ENCODE measurements at regions not wholly inside any gene's neighbourhood (a gene's known extent, or its start where the extent isn't known, plus 50 kb on each side); places are given as distances from the start of the nearest gene placed in this dataset.

- H3K9me3 ChIP-seq: no peaks in the 10 kb centered on the region
- no peak overlapping the region for H3K4me3 ChIP-seq
- no peak overlapping the region for H3K27ac ChIP-seq
- H3K4me1 ChIP-seq (ENCODE audit: control insufficient read depth in 1 of 2, low read depth in 2 of 2): no peaks in the 10 kb centered on the region
- TF ChIP-seq CTCF (IDR thresholded peaks at IDR 0.05): no peak
- H3K27me3 ChIP-seq (replicated peaks; ENCODE audit: insufficient read depth): no peaks in the 10 kb centered on the region
- no peak for DNase-seq (ENCODE audit: low spot score)
- no peak for ATAC-seq (ENCODE audit: insufficient number of reproducible peaks, low FRiP score, low read depth)
- no peaks in the 10 kb centered on the region for H3K36me3 ChIP-seq
These were observed 993.2 kb downstream of the BCL11B start for GRCh38 chr14:98278800-98279199.

GRCh38 chr14:98280436-98280835 lies 991.6 kb downstream of the BCL11B start:
- Histone ChIP-seq H3K27ac (no peak overlapping the region), H3K4me3 (no peak overlapping the region), H3K4me1 (ENCODE audit: control insufficient read depth in 1 of 2, low read depth in 2 of 2) (no peaks in the 10 kb centered on the region), H3K9me3 (no peaks in the 10 kb centered on the region), H3K27me3 (replicated peaks; ENCODE audit: insufficient read depth) (no peaks in the 10 kb centered on the region), H3K36me3 (no peaks in the 10 kb centered on the region)
- ATAC-seq (ENCODE audit: insufficient number of reproducible peaks, low FRiP score, low read depth) (no peak), DNase-seq (ENCODE audit: low spot score) (no peak)
- no peak for TF ChIP-seq CTCF (IDR thresholded peaks at IDR 0.05)

- no peaks in the 10 kb centered on the region for H3K27me3 ChIP-seq (replicated peaks; ENCODE audit: insufficient read depth)
- H3K4me1 ChIP-seq (ENCODE audit: control insufficient read depth in 1 of 2, low read depth in 2 of 2): no peaks in the 10 kb centered on the region
- ATAC-seq (ENCODE audit: insufficient number of reproducible peaks, low FRiP score, low read depth) (no peak), DNase-seq (ENCODE audit: low spot score) (no peak)
- H3K9me3 ChIP-seq: no peaks in the 10 kb centered on the region
- TF ChIP-seq CTCF (IDR thresholded peaks at IDR 0.05): no peak
- H3K36me3 ChIP-seq: no peaks in the 10 kb centered on the region
- no peak overlapping the region for H3K4me3 ChIP-seq
- H3K27ac ChIP-seq: no peak overlapping the region
These were observed 983.2 kb downstream of the BCL11B start for GRCh38 chr14:98288825-98289224.

- ATAC-seq (ENCODE audit: insufficient number of reproducible peaks, low FRiP score, low read depth) (no peak), DNase-seq (ENCODE audit: low spot score) (no peak)
- no peaks in the 10 kb centered on the region for H3K9me3 ChIP-seq
- TF ChIP-seq CTCF (IDR thresholded peaks at IDR 0.05): no peak
- H3K27me3 ChIP-seq (replicated peaks; ENCODE audit: insufficient read depth): no peaks in the 10 kb centered on the region
- no peak overlapping the region for H3K4me3 ChIP-seq
- no peaks in the 10 kb centered on the region for H3K36me3 ChIP-seq
- no peak overlapping the region for H3K27ac ChIP-seq
- no peaks in the 10 kb centered on the region for H3K4me1 ChIP-seq (ENCODE audit: control insufficient read depth in 1 of 2, low read depth in 2 of 2)
These were observed 981.4 kb downstream of the BCL11B start for GRCh38 chr14:98290596-98290995.

GRCh38 chr14:98292191-98292590 lies 979.8 kb downstream of the BCL11B start:
- Histone ChIP-seq H3K27me3 (replicated peaks; ENCODE audit: insufficient read depth) (no peaks in the 10 kb centered on the region), H3K4me1 (ENCODE audit: control insufficient read depth in 1 of 2, low read depth in 2 of 2) (no peaks in the 10 kb centered on the region), H3K36me3 (no peaks in the 10 kb centered on the region), H3K9me3 (no peaks in the 10 kb centered on the region), H3K27ac (no peak overlapping the region), H3K4me3 (no peak overlapping the region)
- no peak for TF ChIP-seq CTCF (IDR thresholded peaks at IDR 0.05)
- ATAC-seq (ENCODE audit: insufficient number of reproducible peaks, low FRiP score, low read depth) (no peak), DNase-seq (ENCODE audit: low spot score) (no peak)
